Liver (tissue), 3 donors: ENCODE measurements at regions not wholly inside any gene's neighbourhood (a gene's known extent, or its start where the extent isn't known, plus 50 kb on each side); places are given as distances from the start of the nearest gene placed in this dataset.

ENCODE experiments used
- ATF3 ChIP-seq: IDR thresholded peaks from 2 replicates; pipeline ENCODE4 v1.6.1; 2016; ENCODE audit warnings: antibody characterized with exemption
- CTCF ChIP-seq: fragments of 150-350 bp; IDR thresholded peaks from 2 replicates; pipeline ENCODE4 v1.5.1; 2017; ENCODE audit warnings: improper control_type of control experiment, low read depth, low read length; ENCODE audit not compliant: missing input control
- FOXA1 ChIP-seq: IDR thresholded peaks from 2 replicates; pipeline ENCODE4 v1.6.1; 2016; ENCODE audit warnings: antibody characterized with exemption
- GABPA ChIP-seq, 2 donors: IDR thresholded peaks in 1 of 2; conservative IDR thresholded peaks in 1 of 2; 2 replicates each; pipeline ENCODE4 v1.6.1; 2016; ENCODE audit warnings: antibody characterized with exemption in 2 of 2, mild to moderate bottlenecking in 1 of 2, moderate library complexity in 1 of 2
- JUND ChIP-seq, 2 donors: IDR thresholded peaks; 2 replicates each; pipeline ENCODE4 v1.6.1; 2016; ENCODE audit warnings: antibody characterized with exemption in 2 of 2
- MAX ChIP-seq: IDR thresholded peaks from 2 replicates; pipeline ENCODE4 v1.6.1; 2016; ENCODE audit warnings: antibody characterized with exemption
- RAD21 ChIP-seq, 2 donors: IDR thresholded peaks; 2 replicates each; pipeline ENCODE4 v1.6.1; 2016; ENCODE audit warnings: antibody characterized with exemption in 2 of 2, mild to moderate bottlenecking in 2 of 2
- REST ChIP-seq: IDR thresholded peaks from 2 replicates; pipeline ENCODE4 v1.6.1; 2016; ENCODE audit warnings: antibody characterized with exemption, mild to moderate bottlenecking
- RXRA ChIP-seq, 2 donors: IDR thresholded peaks; 2 replicates each; pipeline ENCODE4 v1.6.1; 2017 to 2018; ENCODE audit warnings: antibody characterized with exemption in 2 of 2, mild to moderate bottlenecking in 1 of 2
- SP1 ChIP-seq: IDR thresholded peaks from 2 replicates; pipeline ENCODE4 v1.6.1; 2018; ENCODE audit warnings: antibody characterized with exemption, mild to moderate bottlenecking
- TAF1 ChIP-seq: conservative IDR thresholded peaks from 2 replicates; pipeline ENCODE4 v1.6.1; 2016; ENCODE audit warnings: antibody characterized with exemption, mild to moderate bottlenecking
- YY1 ChIP-seq: IDR thresholded peaks from 2 replicates; pipeline ENCODE4 v1.6.1; 2016; ENCODE audit warnings: antibody characterized with exemption, mild to moderate bottlenecking
- donor health status: healthy.
- donor health status: healthy.

GRCh38 chr5:133877351-133878235, 90.8 kb downstream of the C5orf15 start:
- no peak for TF ChIP-seq REST
- TF ChIP-seq CTCF: no peak
- no peak for TF ChIP-seq TAF1
- no peak for TF ChIP-seq RAD21 (IDR thresholded peaks at IDR 0.05)
- TF ChIP-seq JUND (IDR thresholded peaks at IDR 0.05): no peak
- no peak for TF ChIP-seq ATF3
- TF ChIP-seq FOXA1: no peak
- no peak for TF ChIP-seq YY1
- TF ChIP-seq GABPA (IDR thresholded peaks at IDR 0.05 in 1 of 2, conservative IDR thresholded peaks at IDR 0.05 in 1 of 2): no peak
- no peak for TF ChIP-seq SP1
- no peak for TF ChIP-seq MAX
- TF ChIP-seq RXRA (IDR thresholded peaks at IDR 0.05): no peak
